Peyer's patch (tissue), 4 donors: ENCODE measurements at regions not wholly inside any gene's neighbourhood (a gene's known extent, or its start where the extent isn't known, plus 50 kb on each side); places are given as distances from the start of the nearest gene placed in this dataset.

Source experiments
- DNase-seq, 3 donors: peaks; one replicate each; pipeline ENCODE4 v3.0.0-alpha.2; 2017 to 2019
- H3K27ac ChIP-seq, 4 donors: fragments of 200-600 bp; sonication (generic); one replicate each; pipeline ENCODE4 v1.5.1; 2016 to 2019
- H3K27me3 ChIP-seq, 2 donors: fragments of 200-600 bp; sonication (generic); one replicate each; pipeline ENCODE4 v1.5.1; 2019
- H3K36me3 ChIP-seq, 3 donors: fragments of 200-600 bp; sonication (generic); one replicate each; pipeline ENCODE4 v1.5.1; 2016 to 2019
- H3K4me1 ChIP-seq, 4 donors: fragments of 200-600 bp; sonication (generic); one replicate each; pipeline ENCODE4 v1.5.1; 2016 to 2019
- H3K4me3 ChIP-seq, 4 donors: fragments of 200-600 bp; sonication (generic); 1 replicate in 3 of 4; 2 replicates in 1 of 4; pipeline ENCODE4 v1.5.1; 2016 to 2019; ENCODE audit warnings: mild to moderate bottlenecking in 1 of 4
- H3K9me3 ChIP-seq, 4 donors: fragments of 200-600 bp; sonication (generic); one replicate each; pipeline ENCODE4 v1.5.1; 2016 to 2019; ENCODE audit warnings: mild to moderate bottlenecking in 1 of 4
- POLR2A ChIP-seq, 2 donors: fragments of 450-650 bp; IDR thresholded peaks; one replicate each; pipeline ENCODE4 v1.5.1; 2017; ENCODE audit warnings: antibody characterized with exemption in 2 of 2, mild to moderate bottlenecking in 2 of 2, moderate library complexity in 2 of 2
- TF ChIP-seq, protein P1 (sequence below), 6 experiments: fragments of 450-650 bp in 4 of 6; fragments of 200-600 bp in 2 of 6; sonication (generic) in 1 of 6; IDR thresholded peaks; one replicate each; pipeline ENCODE4 v1.5.1; 2017 to 2019; ENCODE audit warnings: antibody characterized with exemption in 6 of 6, mild to moderate bottlenecking in 3 of 6, moderate library complexity in 1 of 6

DNA sequence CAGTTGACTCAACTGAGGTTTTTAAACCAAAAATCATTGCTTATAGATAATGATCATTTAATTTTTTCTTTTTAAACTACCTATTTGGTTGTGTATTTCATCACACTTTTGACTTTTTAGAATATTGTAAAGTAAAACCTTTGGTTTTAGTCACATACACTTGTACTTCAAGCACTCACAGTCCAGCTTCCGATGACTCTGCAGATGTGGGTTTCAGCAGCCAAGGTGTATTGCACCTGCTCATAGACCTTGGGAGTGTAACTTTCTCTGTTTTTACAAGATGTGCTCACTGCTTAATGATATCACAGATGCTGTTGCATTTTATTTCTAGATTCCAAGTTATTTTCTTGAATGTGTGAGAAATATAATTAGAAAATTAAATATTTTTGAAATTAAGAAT, 188.3 kb upstream of the SLC38A2 start:
- no peak for TF ChIP-seq POLR2A (IDR thresholded peaks at IDR 0.05)
- TF ChIP-seq, protein P1, sequence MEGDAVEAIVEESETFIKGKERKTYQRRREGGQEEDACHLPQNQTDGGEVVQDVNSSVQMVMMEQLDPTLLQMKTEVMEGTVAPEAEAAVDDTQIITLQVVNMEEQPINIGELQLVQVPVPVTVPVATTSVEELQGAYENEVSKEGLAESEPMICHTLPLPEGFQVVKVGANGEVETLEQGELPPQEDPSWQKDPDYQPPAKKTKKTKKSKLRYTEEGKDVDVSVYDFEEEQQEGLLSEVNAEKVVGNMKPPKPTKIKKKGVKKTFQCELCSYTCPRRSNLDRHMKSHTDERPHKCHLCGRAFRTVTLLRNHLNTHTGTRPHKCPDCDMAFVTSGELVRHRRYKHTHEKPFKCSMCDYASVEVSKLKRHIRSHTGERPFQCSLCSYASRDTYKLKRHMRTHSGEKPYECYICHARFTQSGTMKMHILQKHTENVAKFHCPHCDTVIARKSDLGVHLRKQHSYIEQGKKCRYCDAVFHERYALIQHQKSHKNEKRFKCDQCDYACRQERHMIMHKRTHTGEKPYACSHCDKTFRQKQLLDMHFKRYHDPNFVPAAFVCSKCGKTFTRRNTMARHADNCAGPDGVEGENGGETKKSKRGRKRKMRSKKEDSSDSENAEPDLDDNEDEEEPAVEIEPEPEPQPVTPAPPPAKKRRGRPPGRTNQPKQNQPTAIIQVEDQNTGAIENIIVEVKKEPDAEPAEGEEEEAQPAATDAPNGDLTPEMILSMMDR (IDR thresholded peaks at IDR 0.05) = no peak
- H3K4me1 ChIP-seq = no peaks in the 10 kb centered on the region
- no peak overlapping the region for H3K4me3 ChIP-seq
- no peak for DNase-seq
- H3K27me3 ChIP-seq = no peaks in the 10 kb centered on the region
- H3K9me3 ChIP-seq = no peaks in the 10 kb centered on the region
- no peak overlapping the region for H3K27ac ChIP-seq
- H3K36me3 ChIP-seq = no peaks in the 10 kb centered on the region

DNA sequence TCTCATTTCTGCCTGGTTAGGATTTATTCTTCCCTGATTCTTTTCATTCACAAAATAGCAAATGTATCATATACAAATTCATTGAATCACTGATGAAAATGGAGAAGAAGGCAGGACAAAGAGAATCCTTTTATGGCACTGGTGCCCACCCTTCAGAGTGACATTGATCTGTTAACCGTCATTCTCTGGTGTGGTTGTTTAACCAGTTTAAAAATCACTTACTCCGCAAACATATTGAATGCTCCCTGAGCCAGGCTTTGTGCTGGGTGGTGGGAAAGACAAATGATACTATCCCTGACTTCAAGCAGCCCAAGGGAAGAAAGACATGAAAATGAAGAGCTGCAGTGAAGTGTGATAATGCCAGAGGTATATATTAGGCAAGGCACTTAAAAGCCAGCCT, 187.5 kb upstream of the SLC38A2 start:
- Histone ChIP-seq H3K4me3 (no peak overlapping the region), H3K36me3 (no peaks in the 10 kb centered on the region), H3K4me1 (peaks cover 0 to 5% (median 0%) of the 10 kb centered on the region in 4 donors), H3K27me3 (no peaks in the 10 kb centered on the region), H3K9me3 (no peaks in the 10 kb centered on the region), H3K27ac (no peak overlapping the region)
- TF ChIP-seq POLR2A (IDR thresholded peaks at IDR 0.05) = no peak
- TF ChIP-seq, protein P1 (IDR thresholded peaks at IDR 0.05) = no peak
- no peak for DNase-seq

GRCh38 chr12:46559311-46559710, 186.7 kb upstream of the SLC38A2 start:
- Histone ChIP-seq H3K4me1 (peaks cover 0 to 5% (median 0%) of the 10 kb centered on the region in 4 donors), H3K4me3 (no peak overlapping the region), H3K36me3 (no peaks in the 10 kb centered on the region), H3K9me3 (no peaks in the 10 kb centered on the region), H3K27ac (peak overlapping the region in 1 of 4 donors; percentile 7), H3K27me3 (no peaks in the 10 kb centered on the region)
- no peak for DNase-seq
- no peak for TF ChIP-seq POLR2A (IDR thresholded peaks at IDR 0.05)
- TF ChIP-seq, protein P1 (IDR thresholded peaks at IDR 0.05) = no peak

DNA sequence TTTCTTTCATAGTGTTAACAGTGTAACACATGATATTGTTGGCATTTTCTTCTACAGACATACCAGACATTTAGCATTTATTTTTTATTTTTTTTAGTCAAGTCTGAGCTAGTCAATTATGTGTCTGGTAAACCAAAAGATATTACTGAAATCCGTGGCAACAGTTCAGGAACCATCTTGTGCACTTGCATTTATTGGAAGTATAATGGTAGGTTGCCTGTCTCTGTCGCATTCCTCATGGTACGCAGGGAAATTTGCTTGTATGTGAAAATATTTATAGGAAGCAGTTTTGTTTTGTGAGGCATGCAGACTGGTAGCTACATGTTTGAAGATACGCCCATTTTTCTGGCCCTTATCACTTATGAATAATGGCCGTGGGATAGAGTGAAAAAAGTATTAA, 186.1 kb upstream of the SLC38A2 start:
- Histone ChIP-seq H3K27ac (peak overlapping the region in 1 of 4 donors; percentile 7), H3K4me3 (no peak overlapping the region), H3K27me3 (no peaks in the 10 kb centered on the region), H3K4me1 (peaks cover 0 to 5% (median 0%) of the 10 kb centered on the region in 4 donors), H3K36me3 (no peaks in the 10 kb centered on the region), H3K9me3 (no peaks in the 10 kb centered on the region)
- TF ChIP-seq POLR2A (IDR thresholded peaks at IDR 0.05) = no peak
- TF ChIP-seq, protein P1 (IDR thresholded peaks at IDR 0.05) = no peak
- DNase-seq = no peak

DNA sequence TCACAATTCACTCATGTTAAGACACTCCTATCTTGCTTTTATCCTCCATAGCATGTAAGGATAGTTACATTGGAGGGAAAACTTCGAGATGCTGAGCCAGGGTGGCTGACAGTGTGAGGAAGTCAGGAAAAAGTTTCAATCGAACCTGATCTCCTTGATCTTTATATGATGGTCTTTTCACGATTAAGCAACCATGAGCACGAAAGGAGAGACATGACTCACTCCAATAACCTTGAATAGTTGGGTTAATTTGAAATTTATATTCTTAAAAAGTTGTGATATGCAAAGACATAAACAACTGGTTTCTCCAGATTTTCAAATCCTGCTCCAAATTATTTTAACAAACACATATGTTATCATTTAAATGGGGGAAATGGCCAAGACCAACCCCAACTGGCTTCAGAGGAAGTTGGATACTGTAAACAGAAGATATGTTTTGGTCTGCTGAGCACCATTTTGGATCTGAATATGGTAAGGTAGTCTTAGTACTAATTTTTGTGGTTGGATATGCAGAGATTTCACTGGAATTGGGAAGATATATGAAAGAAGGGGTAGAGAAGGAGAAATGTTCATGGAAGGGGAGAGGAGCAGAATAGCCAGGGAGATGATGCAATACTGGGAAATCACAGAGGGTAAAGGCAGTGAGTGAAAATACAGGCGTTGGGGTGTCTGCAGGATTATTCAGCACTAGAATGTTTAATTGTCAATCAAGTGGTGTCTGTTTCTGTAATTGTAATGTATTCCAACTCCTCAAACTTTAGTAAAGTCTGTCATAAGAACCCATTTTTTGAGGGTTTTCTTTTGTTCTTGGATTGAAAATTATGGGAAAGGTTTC, 185.2 kb upstream of the SLC38A2 start:
- Histone ChIP-seq H3K27ac (peak overlapping the region in 2 of 4 donors; percentile 9 to 26), H3K27me3 (no peaks in the 10 kb centered on the region)
- DNase-seq = no peak

More for the DNA sequence above, 185.2 kb upstream of the SLC38A2 start:
- Histone ChIP-seq H3K9me3 (no peaks in the 10 kb centered on the region), H3K36me3 (no peaks in the 10 kb centered on the region), H3K4me3 (no peak overlapping the region), H3K4me1 (peaks cover 0 to 5% (median 0%) of the 10 kb centered on the region in 4 donors)
- no peak for TF ChIP-seq POLR2A (IDR thresholded peaks at IDR 0.05)
- TF ChIP-seq, protein P1 (IDR thresholded peaks at IDR 0.05) = no peak
